HepG2 (cell line): ENCODE measurements at regions not wholly inside any gene's neighbourhood (a gene's known extent, or its start where the extent isn't known, plus 50 kb on each side); places are given as distances from the start of the nearest gene placed in this dataset.
"Not testable (repeated sequence)": the region's sequence is repeated elsewhere in the genome, so short reads cannot be mapped to it uniquely, and the experiment has no call there.

ENCODE experiments used
- ATAC-seq: fragments of 200-7000 bp; cut with Tn5 transposase; 3 replicates; pipeline ENCODE4 v1.9.1; 2020; ENCODE audit warnings: mild to moderate bottlenecking, moderate library complexity
- BruUV-seq: library from RNA; stranded (reverse); fragments of 400-500 nt; replicated peaks from 2 replicates; lab custom pipeline; 2021; lab: Mats Ljungman, UMichigan
- CTCF ChIA-PET: fragments of 300-600 bp; formaldehyde crosslinking; extraction: SDS; loops from one replicate; lab custom pipeline; 2021; ENCODE audit warnings: low total read pairs, inconsistent platforms, low intra/inter-chr PET ratio; lab: Yijun Ruan, JAX
- POLR2A ChIA-PET: fragments of 350-600 bp; sonication (Branson Sonifier 250); formaldehyde crosslinking; loops from one replicate; lab custom pipeline; 2020; ENCODE audit warnings: antibody characterized with exemption, inconsistent platforms; lab: Yijun Ruan, JAX
- DNase-seq: peaks from one replicate; pipeline ENCODE4 v3.0.0-alpha.2; 2015; ENCODE audit warnings: low spot score
- FAIRE-seq: peaks from 3 replicates; lab custom pipeline; 2011; peaks lifted over from hg19 to GRCh38; lab: Jason Lieb, UNC
- H2AFZ ChIP-seq: one replicate; pipeline ENCODE4 v1.6.1; 2011; ENCODE audit warnings: low read length, inconsistent platforms
- H3K27ac ChIP-seq: fragments of 300-600 bp; 3 replicates; pipeline ENCODE4 v1.8.0; 2011; ENCODE audit warnings: mixed run types, mild to moderate bottlenecking, mixed read lengths, low read length, inconsistent platforms; ENCODE audit not compliant: insufficient read depth; ENCODE audit errors: extremely low read length
- H3K27me3 ChIP-seq, 2 experiments: fragments of 200-600 bp in 1 of 2; 2 replicates in 1 of 2; 3 replicates in 1 of 2; pipeline versions ENCODE4 v1.6.0 to v1.8.0; 2011; ENCODE audit warnings: low read length in 2 of 2, mild to moderate bottlenecking in 2 of 2, moderate library complexity in 2 of 2, inconsistent platforms in 1 of 2; ENCODE audit not compliant: insufficient read depth in 2 of 2, control insufficient read depth in 1 of 2
- H3K36me3 ChIP-seq, 2 experiments: fragments of 200-600 bp in 1 of 2; replicated peaks in 1 of 2; 2 replicates in 1 of 2; 3 replicates in 1 of 2; pipeline versions ENCODE4 v1.5.1 to v1.8.0; 2011; ENCODE audit warnings: low read length in 2 of 2, inconsistent platforms in 1 of 2; ENCODE audit not compliant: insufficient read depth in 2 of 2, control insufficient read depth in 1 of 2
- H3K4me1 ChIP-seq: 2 replicates; pipeline ENCODE4 v1.5.1; 2012; ENCODE audit warnings: low read length, inconsistent platforms; ENCODE audit not compliant: insufficient read depth
- H3K4me2 ChIP-seq: 2 replicates; pipeline ENCODE4 v1.6.0; 2011; ENCODE audit warnings: low read depth, low read length, inconsistent platforms
- H3K4me3 ChIP-seq, 3 experiments: fragments of 200-600 bp in 1 of 3; sonication (generic), shearing (Covaris generic) in 1 of 3; replicated peaks in 1 of 3; 2 replicates each; pipeline ENCODE4 v1.5.1; 2011 to 2016; ENCODE audit warnings: low read length in 3 of 3, inconsistent platforms in 2 of 3, low read depth in 2 of 3, mild to moderate bottlenecking in 2 of 3, control low read depth in 1 of 3, mixed read lengths in 1 of 3; ENCODE audit not compliant: insufficient read depth in 1 of 3
- H3K79me2 ChIP-seq: one replicate; pipeline ENCODE4 v1.6.1; 2011; ENCODE audit warnings: low read length, inconsistent platforms; ENCODE audit not compliant: insufficient read depth
- H3K9ac ChIP-seq: 2 replicates; pipeline ENCODE4 v1.6.0; 2011; ENCODE audit warnings: mild to moderate bottlenecking, low read depth, low read length, inconsistent platforms; ENCODE audit not compliant: insufficient read depth
- H3K9me3 ChIP-seq: 2 replicates; pipeline ENCODE4 v1.5.1; 2012; ENCODE audit warnings: mild to moderate bottlenecking, low read length
- H4K20me1 ChIP-seq: 2 replicates; pipeline ENCODE4 v1.6.0; 2011; ENCODE audit warnings: inconsistent platforms, mild to moderate bottlenecking, low read length, moderate library complexity; ENCODE audit not compliant: insufficient read depth
- CENPT ChIP-seq: sonication (generic); formaldehyde crosslinking; IDR thresholded peaks from 2 replicates; pipeline ENCODE4 v1.8.0; 2022; ENCODE audit warnings: low read depth, mild to moderate bottlenecking, moderate library complexity, missing genetic modification reagents
- KMT2B ChIP-seq: IDR thresholded peaks from 2 replicates; pipeline ENCODE4 v1.6.1; 2016; ENCODE audit warnings: missing genetic modification reagents, missing compliant biosample characterization
- MYNN ChIP-seq: sonication (generic); formaldehyde crosslinking; IDR thresholded peaks from 2 replicates; pipeline ENCODE4 v1.4.0; 2020; ENCODE audit warnings: mild to moderate bottlenecking, low read depth, missing genetic modification reagents
- ZBTB8A ChIP-seq: sonication (generic); formaldehyde crosslinking; IDR thresholded peaks from 2 replicates; pipeline ENCODE4 v1.4.0; 2020; ENCODE audit warnings: mild to moderate bottlenecking, low read depth, missing genetic modification reagents, borderline replicate concordance
- ZNF782 ChIP-seq: sonication (generic); formaldehyde crosslinking; IDR thresholded peaks from 2 replicates; pipeline ENCODE4 v1.4.0; 2020; ENCODE audit warnings: missing genetic modification reagents, mild to moderate bottlenecking, borderline replicate concordance
- whole genome bisulfite sequencing: methylation state at CpG from one replicate; pipeline ENCODE4 v1.1.6; 2017; ENCODE audit warnings: low lambda C conversion rate; 5-methylcytosine and 5-hydroxymethylcytosine counted together
- in situ Hi-C: cut with HindIII; loops from 2 replicates; pipeline ENCODE4 v1.10.0; 2017; ENCODE audit warnings: low pct_unique_long_range_greater_than_20kb; ENCODE audit not compliant: extremely low pct_ligation_motif_present
- intact Hi-C: fragments of 100-400 bp; cut with micrococcal nuclease; formaldehyde crosslinking; loops from one replicate; pipeline ENCODE4 v1.10.0; 2022; ENCODE audit not compliant: unreplicated experiment
- TF ChIP-seq, protein P1 (sequence below): IDR thresholded peaks from 2 replicates; pipeline ENCODE4 v1.6.1; 2012; ENCODE audit warnings: low read length, improper control_type of control experiment
- TF ChIP-seq, protein P2 (sequence below): fragments of 450-650 bp; IDR thresholded peaks from 2 replicates; pipeline ENCODE4 v1.6.1; 2016

DNA sequence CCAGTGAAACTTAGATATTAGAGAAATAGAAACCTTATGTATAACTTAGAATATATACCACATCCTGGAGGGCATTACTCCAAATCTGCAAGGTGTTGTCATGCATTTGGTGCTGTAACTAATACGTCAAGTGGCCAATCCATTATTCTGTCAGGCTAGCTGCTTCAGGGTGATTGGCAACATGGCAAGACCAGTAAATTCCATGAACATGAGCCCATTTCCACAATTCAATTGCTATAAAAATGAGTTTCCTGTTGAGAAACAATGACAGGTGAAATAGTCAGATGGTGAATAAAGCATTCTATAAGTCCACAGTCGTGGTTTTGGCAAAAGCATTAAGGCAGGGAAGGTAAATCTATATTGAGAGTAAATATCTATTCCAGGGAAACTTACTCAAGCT is 566.0 kb downstream of the ADGRL2 start (continued):
- TF ChIP-seq, protein P1, sequence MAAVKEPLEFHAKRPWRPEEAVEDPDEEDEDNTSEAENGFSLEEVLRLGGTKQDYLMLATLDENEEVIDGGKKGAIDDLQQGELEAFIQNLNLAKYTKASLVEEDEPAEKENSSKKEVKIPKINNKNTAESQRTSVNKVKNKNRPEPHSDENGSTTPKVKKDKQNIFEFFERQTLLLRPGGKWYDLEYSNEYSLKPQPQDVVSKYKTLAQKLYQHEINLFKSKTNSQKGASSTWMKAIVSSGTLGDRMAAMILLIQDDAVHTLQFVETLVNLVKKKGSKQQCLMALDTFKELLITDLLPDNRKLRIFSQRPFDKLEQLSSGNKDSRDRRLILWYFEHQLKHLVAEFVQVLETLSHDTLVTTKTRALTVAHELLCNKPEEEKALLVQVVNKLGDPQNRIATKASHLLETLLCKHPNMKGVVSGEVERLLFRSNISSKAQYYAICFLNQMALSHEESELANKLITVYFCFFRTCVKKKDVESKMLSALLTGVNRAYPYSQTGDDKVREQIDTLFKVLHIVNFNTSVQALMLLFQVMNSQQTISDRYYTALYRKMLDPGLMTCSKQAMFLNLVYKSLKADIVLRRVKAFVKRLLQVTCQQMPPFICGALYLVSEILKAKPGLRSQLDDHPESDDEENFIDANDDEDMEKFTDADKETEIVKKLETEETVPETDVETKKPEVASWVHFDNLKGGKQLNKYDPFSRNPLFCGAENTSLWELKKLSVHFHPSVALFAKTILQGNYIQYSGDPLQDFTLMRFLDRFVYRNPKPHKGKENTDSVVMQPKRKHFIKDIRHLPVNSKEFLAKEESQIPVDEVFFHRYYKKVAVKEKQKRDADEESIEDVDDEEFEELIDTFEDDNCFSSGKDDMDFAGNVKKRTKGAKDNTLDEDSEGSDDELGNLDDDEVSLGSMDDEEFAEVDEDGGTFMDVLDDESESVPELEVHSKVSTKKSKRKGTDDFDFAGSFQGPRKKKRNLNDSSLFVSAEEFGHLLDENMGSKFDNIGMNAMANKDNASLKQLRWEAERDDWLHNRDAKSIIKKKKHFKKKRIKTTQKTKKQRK = no peak
- TF ChIP-seq CENPT (CRISPR knock-in tag) = no peak
- no peak for TF ChIP-seq KMT2B
- no peak for TF ChIP-seq ZBTB8A
- TF ChIP-seq, protein P2, sequence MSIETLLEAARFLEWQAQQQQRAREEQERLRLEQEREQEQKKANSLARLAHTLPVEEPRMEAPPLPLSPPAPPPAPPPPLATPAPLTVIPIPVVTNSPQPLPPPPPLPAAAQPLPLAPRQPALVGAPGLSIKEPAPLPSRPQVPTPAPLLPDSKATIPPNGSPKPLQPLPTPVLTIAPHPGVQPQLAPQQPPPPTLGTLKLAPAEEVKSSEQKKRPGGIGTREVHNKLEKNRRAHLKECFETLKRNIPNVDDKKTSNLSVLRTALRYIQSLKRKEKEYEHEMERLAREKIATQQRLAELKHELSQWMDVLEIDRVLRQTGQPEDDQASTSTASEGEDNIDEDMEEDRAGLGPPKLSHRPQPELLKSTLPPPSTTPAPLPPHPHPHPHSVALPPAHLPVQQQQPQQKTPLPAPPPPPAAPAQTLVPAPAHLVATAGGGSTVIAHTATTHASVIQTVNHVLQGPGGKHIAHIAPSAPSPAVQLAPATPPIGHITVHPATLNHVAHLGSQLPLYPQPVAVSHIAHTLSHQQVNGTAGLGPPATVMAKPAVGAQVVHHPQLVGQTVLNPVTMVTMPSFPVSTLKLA = no peak
- no peak for TF ChIP-seq ZNF782 (CRISPR knock-in tag)
- TF ChIP-seq MYNN = no peak

DNA sequence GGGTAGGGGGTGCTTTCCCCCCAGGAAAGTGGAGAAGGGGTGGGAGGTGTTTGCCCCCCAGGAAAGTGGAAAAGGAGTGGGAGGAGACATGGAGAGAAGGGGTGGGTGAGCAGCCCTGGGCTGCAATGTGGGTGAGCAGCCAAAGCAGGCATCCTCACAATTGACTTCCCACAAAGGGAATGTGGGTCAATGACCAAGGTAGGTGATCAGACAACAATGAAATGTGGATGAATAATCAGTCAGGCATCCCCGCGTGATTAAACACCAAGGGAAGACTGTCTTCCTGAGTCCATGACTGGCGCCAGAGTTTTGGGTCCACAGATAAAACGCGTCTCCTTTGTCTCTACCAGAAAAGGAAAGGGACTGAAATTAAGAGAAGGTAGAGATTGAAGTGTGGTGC is 558.8 kb downstream of the ADGRL2 start:
- POLR2A ChIA-PET, intact Hi-C loops: not testable (repeated sequence)

DNA sequence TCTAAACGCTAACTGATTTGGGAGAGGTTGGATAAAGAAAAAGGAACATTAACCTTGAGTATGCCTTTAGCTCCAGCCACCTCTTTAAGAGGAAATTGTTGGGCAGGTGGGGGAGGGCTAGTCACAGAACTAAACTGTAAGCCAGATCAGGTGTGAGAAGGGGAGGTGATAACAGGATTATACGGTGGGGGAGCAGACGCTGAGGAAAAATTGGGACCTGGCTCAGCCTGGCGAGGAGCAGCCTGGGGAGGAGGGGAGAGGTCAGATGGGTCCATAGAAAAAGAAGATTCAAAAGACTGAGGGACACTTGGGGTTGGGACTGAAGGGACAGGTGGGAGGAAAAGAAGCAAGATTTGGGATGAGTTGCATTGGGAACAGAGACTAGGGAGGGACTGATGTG is 558.0 kb downstream of the ADGRL2 start:
- H4K20me1 ChIP-seq, H3K79me2 ChIP-seq, H3K27ac ChIP-seq, CTCF ChIA-PET, POLR2A ChIA-PET, ATAC-seq, H3K27me3 ChIP-seq, H3K4me1 ChIP-seq, H3K36me3 ChIP-seq, in situ Hi-C loops, DNase-seq, BruUV-seq, intact Hi-C loops, H3K9ac ChIP-seq, FAIRE-seq, H2AFZ ChIP-seq, H3K4me3 ChIP-seq, H3K4me2 ChIP-seq: not testable (repeated sequence)
- WGBS = 13% methylated on average over 4 of the region's 4 CpGs
- H3K9me3 ChIP-seq = peaks cover 60% of the 10 kb centered on the region

More for the DNA sequence above, 558.8 kb downstream of the ADGRL2 start:
- FAIRE-seq, in situ Hi-C loops, H4K20me1 ChIP-seq, H3K27ac ChIP-seq, H2AFZ ChIP-seq, BruUV-seq, H3K4me1 ChIP-seq, CTCF ChIA-PET, DNase-seq, ATAC-seq, H3K27me3 ChIP-seq, H3K36me3 ChIP-seq, H3K4me3 ChIP-seq, H3K79me2 ChIP-seq, H3K4me2 ChIP-seq, H3K9ac ChIP-seq: not testable (repeated sequence)
- WGBS = 28% methylated on average over 5 of the region's 5 CpGs
- H3K9me3 ChIP-seq = peaks cover 61% of the 10 kb centered on the region; the same call in 1 of the 2 replicates
